K562 (cell line): ENCODE measurements at regions not wholly inside any gene's neighbourhood (a gene's known extent, or its start where the extent isn't known, plus 50 kb on each side); places are given as distances from the start of the nearest gene placed in this dataset.

Experiments used
- CTCF ChIP-seq, 3 experiments: IDR thresholded peaks in 2 of 3; conservative IDR thresholded peaks in 1 of 3; 2 replicates each; pipeline ENCODE4 v1.5.1; 2011 to 2012; ENCODE audit warnings: low read length in 3 of 3, mild to moderate bottlenecking in 3 of 3, control low read depth in 2 of 3, improper control_type of control experiment in 1 of 3, inconsistent platforms in 1 of 3, low read depth in 1 of 3, mixed read lengths in 1 of 3, moderate library complexity in 1 of 3; ENCODE audit not compliant: insufficient read depth in 2 of 3
- ELF4 ChIP-seq: fragments of 450-650 bp; formaldehyde crosslinking; IDR thresholded peaks from 2 replicates; pipeline ENCODE4 v1.4.0; 2022; ENCODE audit warnings: missing genetic modification characterization
- MAFG ChIP-seq: fragments of 450-650 bp; conservative IDR thresholded peaks from 2 replicates; pipeline ENCODE4 v1.6.1; 2016; ENCODE audit warnings: missing genetic modification characterization, missing compliant biosample characterization
- MED1 ChIP-seq: sonication (generic); formaldehyde crosslinking; IDR thresholded peaks from 2 replicates; pipeline ENCODE4 v1.8.1; 2023; ENCODE audit warnings: missing genetic modification reagents, borderline replicate concordance
- MTA2 ChIP-seq: fragments of 450-650 bp; IDR thresholded peaks from 2 replicates; pipeline ENCODE4 v1.6.1; 2016; ENCODE audit warnings: low read depth
- NONO ChIP-seq, 2 experiments: fragments of 200-400 bp in 1 of 2; fragments of 450-650 bp in 1 of 2; formaldehyde crosslinking in 1 of 2; IDR thresholded peaks; 2 replicates each; pipeline ENCODE4 v1.6.1; 2017; ENCODE audit warnings: low read depth in 2 of 2, mild to moderate bottlenecking in 2 of 2, moderate library complexity in 2 of 2, low read length in 1 of 2
- SP1 ChIP-seq: sonication (generic); formaldehyde crosslinking; IDR thresholded peaks from 2 replicates; pipeline ENCODE4 v1.8.1; 2022; ENCODE audit warnings: mild to moderate bottlenecking, missing genetic modification reagents
- TF ChIP-seq, protein P1 (sequence below): fragments of 450-650 bp; IDR thresholded peaks from 2 replicates; pipeline ENCODE4 v1.6.1; 2016; ENCODE audit warnings: borderline replicate concordance

- TF ChIP-seq ELF4 (CRISPR knock-in tag) (no peak), NONO (IDR thresholded peaks at IDR 0.05; ENCODE audit: low read depth in 2 of 2, low read length in 1 of 2) (no peak), SP1 (CRISPR knock-in tag) (no peak), MTA2 (no peak), MAFG (tag) (no peak), CTCF (IDR thresholded peaks at IDR 0.05 in 2 of 3, conservative IDR thresholded peaks at IDR 0.05 in 1 of 3; ENCODE audit: insufficient read depth in 2 of 3, low read depth in 1 of 3, low read length in 3 of 3) (no peak), MED1 (CRISPR knock-in tag) (no peak)
- TF ChIP-seq, protein P1, sequence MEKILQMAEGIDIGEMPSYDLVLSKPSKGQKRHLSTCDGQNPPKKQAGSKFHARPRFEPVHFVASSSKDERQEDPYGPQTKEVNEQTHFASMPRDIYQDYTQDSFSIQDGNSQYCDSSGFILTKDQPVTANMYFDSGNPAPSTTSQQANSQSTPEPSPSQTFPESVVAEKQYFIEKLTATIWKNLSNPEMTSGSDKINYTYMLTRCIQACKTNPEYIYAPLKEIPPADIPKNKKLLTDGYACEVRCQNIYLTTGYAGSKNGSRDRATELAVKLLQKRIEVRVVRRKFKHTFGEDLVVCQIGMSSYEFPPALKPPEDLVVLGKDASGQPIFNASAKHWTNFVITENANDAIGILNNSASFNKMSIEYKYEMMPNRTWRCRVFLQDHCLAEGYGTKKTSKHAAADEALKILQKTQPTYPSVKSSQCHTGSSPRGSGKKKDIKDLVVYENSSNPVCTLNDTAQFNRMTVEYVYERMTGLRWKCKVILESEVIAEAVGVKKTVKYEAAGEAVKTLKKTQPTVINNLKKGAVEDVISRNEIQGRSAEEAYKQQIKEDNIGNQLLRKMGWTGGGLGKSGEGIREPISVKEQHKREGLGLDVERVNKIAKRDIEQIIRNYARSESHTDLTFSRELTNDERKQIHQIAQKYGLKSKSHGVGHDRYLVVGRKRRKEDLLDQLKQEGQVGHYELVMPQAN, result no peak
Observed at GRCh38 chr13:97076898-97077297, 82.6 kb upstream of the OXGR1 start.
